ENCODE measurements at regions not wholly inside any gene's neighbourhood (a gene's known extent, or its start where the extent isn't known, plus 50 kb on each side); places are given as distances from the start of the nearest gene placed in this dataset.

GRCh38 chr21:35976929-35977328, 83.4 kb downstream of the SETD4 start:
- TF ChIP-seq CTCF (IDR thresholded peaks at IDR 0.05 in 4 of 5, conservative IDR thresholded peaks at IDR 0.05 in 1 of 5) (no peak), POLR2A (IDR thresholded peaks at IDR 0.05) (no peak)
